Hepatic stellate cell (primary cell): ENCODE measurements at regions not wholly inside any gene's neighbourhood (a gene's known extent, or its start where the extent isn't known, plus 50 kb on each side); places are given as distances from the start of the nearest gene placed in this dataset.
A peak's percentile ranks its signal among the peaks of the same experiment; 100 is the strongest.

Source experiments
- DNase-seq: peaks from one replicate; pipeline ENCODE4 v3.0.0; 2011; ENCODE audit warnings: low spot score

GRCh38 chr14:80379035-80379434 is 167.7 kb upstream of the DIO2 start:
- no peak for DNase-seq

- DNase-seq, result no peak
These were observed 166.9 kb upstream of the DIO2 start for GRCh38 chr14:80378084-80378690.

GRCh38 chr14:80364816-80365215 is 153.5 kb upstream of the DIO2 start:
- DNase-seq, result no peak

GRCh38 chr14:80364274-80364673 is 153.0 kb upstream of the DIO2 start:
- DNase-seq, result peak; percentile 4

- DNase-seq, result no peak
These were observed 146.8 kb upstream of the DIO2 start for GRCh38 chr14:80358112-80358511.

GRCh38 chr14:80356413-80356812 is 145.1 kb upstream of the DIO2 start:
- peak; percentile 1 for DNase-seq

- DNase-seq, result no peak
These were observed 143.7 kb upstream of the DIO2 start for GRCh38 chr14:80354860-80355581.

- no peak for DNase-seq
These were observed 141.2 kb upstream of the DIO2 start for GRCh38 chr14:80352471-80352870.

GRCh38 chr14:80350707-80351106 is 139.4 kb upstream of the DIO2 start:
- no peak for DNase-seq

- no peak for DNase-seq
These were observed 135.1 kb upstream of the DIO2 start for GRCh38 chr14:80346395-80346794.

GRCh38 chr14:80344208-80344607 is 132.9 kb upstream of the DIO2 start:
- DNase-seq, result no peak

- DNase-seq, result no peak
These were observed 125.4 kb upstream of the DIO2 start for GRCh38 chr14:80336608-80337106.

- DNase-seq, result no peak
These were observed 114.4 kb upstream of the DIO2 start for GRCh38 chr14:80325688-80326087.

GRCh38 chr14:80325112-80325511 is 113.8 kb upstream of the DIO2 start:
- no peak for DNase-seq

- no peak for DNase-seq
These were observed 113.3 kb upstream of the DIO2 start for GRCh38 chr14:80324649-80325048.

GRCh38 chr14:80323038-80323665 is 111.8 kb upstream of the DIO2 start:
- no peak for DNase-seq

- DNase-seq, result no peak
These were observed 105.1 kb upstream of the DIO2 start for GRCh38 chr14:80316441-80316840.

GRCh38 chr14:80315681-80316080 is 104.4 kb upstream of the DIO2 start:
- no peak for DNase-seq

GRCh38 chr14:80313806-80314205 is 102.5 kb upstream of the DIO2 start:
- DNase-seq, result no peak

GRCh38 chr14:80310938-80311750 is 99.8 kb upstream of the DIO2 start:
- peak; percentile 42 for DNase-seq

GRCh38 chr14:80304125-80304766 is 92.9 kb upstream of the DIO2 start:
- DNase-seq, result no peak

- DNase-seq, result no peak
These were observed 89.0 kb upstream of the DIO2 start for GRCh38 chr14:80300351-80300750.
